ENCODE measurements at regions not wholly inside any gene's neighbourhood (a gene's known extent, or its start where the extent isn't known, plus 50 kb on each side); places are given as distances from the start of the nearest gene placed in this dataset.

DNA sequence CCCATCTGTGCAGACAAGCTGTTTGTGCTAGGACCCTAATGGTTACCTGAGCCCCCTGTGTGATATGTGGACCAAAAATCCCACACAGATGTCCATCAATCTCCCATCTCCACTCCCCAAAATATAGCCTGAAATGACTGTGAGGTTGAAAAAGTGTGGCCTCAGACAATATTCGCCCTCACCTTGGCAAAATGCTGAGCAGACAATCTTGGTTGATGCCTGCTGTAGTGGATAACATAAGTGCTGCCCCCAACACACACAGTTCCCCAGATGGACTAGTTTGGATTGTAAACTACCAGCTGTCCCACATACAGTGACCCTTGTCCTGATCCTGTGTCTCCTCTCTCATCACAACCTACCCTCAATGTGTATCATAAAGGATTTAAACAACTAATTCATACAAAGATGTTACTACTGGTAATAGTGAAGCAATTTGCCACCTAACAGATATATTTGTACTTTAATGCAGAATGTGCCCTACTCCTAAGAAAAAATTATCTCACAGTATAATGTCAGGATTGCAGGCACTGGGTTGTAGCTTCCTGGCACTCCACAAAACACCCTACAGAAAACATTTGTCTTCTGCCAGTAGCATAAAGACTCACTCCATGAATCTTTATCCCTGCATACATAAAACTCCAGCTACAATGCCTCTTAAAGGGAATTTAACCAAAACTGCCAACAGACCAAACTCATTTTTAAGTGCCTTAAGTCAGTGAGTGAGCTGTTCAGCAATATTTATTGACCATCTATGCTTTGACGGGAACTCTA lies 161.6 kb downstream of the FBXO15 start:
- Mint-ChIP-seq H3K4me3 (no peak overlapping the region), H3K27me3 (ENCODE audit: low read depth in 2 of 2) (no peaks in the 10 kb centered on the region), H3K4me1 (no peaks in the 10 kb centered on the region), H3K9me3 (peaks cover 0 to 2% of the 10 kb centered on the region in 2 donors), H3K36me3 (no peaks in the 10 kb centered on the region), H3K27ac (no peak overlapping the region)
- Histone ChIP-seq H3K27ac (ENCODE audit: low read length) (no peak overlapping the region), H3K36me3 (ENCODE audit: control insufficient read depth, insufficient read depth, low read length) (no peaks in the 10 kb centered on the region), H3K27me3 (ENCODE audit: control insufficient read depth, insufficient read depth, low read length) (no peaks in the 10 kb centered on the region), H3K4me1 (ENCODE audit: control insufficient read depth, insufficient read depth, low read length) (no peaks in the 10 kb centered on the region), H3K9me3 (ENCODE audit: control insufficient read depth, insufficient read depth, low read length) (no peaks in the 10 kb centered on the region), H3K4me3 (ENCODE audit: low read length) (no peak overlapping the region)
- DNase-seq = no peak
- no peak for TF ChIP-seq CTCF (IDR thresholded peaks at IDR 0.05)
- WGBS (ENCODE audit: insufficient coverage) = 92% methylated on average over 2 of the region's 2 CpGs
- ATAC-seq = no peak
- intact Hi-C loops (cut with micrococcal nuclease) = no loop called here

DNA sequence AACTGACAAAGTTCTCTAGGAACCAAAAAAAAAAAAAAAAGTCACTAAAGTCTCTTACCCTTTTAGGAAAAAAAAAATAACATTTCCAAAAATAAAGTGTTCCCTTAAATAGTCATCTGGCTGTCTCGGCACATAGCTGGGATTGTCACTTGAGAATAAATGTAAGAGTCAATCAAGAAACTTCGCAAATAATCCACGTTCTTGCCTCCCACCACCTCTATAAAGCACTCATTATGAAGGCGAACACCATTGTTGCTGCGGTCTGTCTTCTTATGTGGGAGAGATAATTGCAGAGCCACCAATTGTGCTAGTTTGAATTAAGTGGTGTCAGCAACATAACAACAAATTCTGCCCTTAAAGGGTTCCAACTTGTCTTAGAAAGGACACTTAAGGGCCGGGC lies 163.7 kb downstream of the FBXO15 start:
- intact Hi-C loops (cut with micrococcal nuclease) = no loop called here
- no peak for ATAC-seq
- no peak overlapping the region for H3K4me3 ChIP-seq (ENCODE audit: low read length)
- DNase-seq = no peak
- peaks cover 0 to 4% of the 10 kb centered on the region in 2 donors for H3K27me3 Mint-ChIP-seq (ENCODE audit: low read depth in 2 of 2)
- no peaks in the 10 kb centered on the region for H3K4me1 ChIP-seq (ENCODE audit: control insufficient read depth, insufficient read depth, low read length)
- no peak overlapping the region for H3K27ac Mint-ChIP-seq
- peaks cover 0 to 2% of the 10 kb centered on the region in 2 donors for H3K9me3 Mint-ChIP-seq
- no peak overlapping the region for H3K4me3 Mint-ChIP-seq
- H3K27ac ChIP-seq (ENCODE audit: low read length) = no peak overlapping the region
- no peaks in the 10 kb centered on the region for H3K4me1 Mint-ChIP-seq
- no peaks in the 10 kb centered on the region for H3K36me3 ChIP-seq (ENCODE audit: control insufficient read depth, insufficient read depth, low read length)
- no peaks in the 10 kb centered on the region for H3K27me3 ChIP-seq (ENCODE audit: control insufficient read depth, insufficient read depth, low read length)
- H3K9me3 ChIP-seq (ENCODE audit: control insufficient read depth, insufficient read depth, low read length) = no peaks in the 10 kb centered on the region
- H3K36me3 Mint-ChIP-seq = no peaks in the 10 kb centered on the region
- 94% methylated on average over 3 of the region's 6 CpGs for WGBS (ENCODE audit: insufficient coverage)
- no peak for TF ChIP-seq CTCF (IDR thresholded peaks at IDR 0.05)

DNA sequence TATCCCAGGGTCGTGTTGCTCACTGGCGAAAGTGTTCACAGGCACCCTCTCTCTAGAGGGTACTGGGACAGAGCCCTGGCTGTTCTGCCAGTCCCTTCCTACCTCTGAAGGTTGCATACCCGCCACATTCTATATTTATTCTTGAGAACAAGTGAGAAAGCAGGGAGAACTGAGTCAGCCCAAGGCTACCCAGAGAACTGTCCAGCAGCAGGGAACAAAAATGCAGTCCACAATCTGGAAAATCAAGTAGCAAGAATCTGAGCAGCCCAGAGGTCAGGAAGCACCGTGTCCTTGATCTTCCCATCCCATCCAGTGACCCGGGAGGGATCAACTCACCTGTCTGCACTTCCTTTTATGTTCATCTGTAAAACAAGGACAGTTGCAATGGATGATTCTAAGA lies 164.1 kb downstream of the FBXO15 start:
- intact Hi-C loops (cut with micrococcal nuclease) = no loop called here
- ATAC-seq (no peak), DNase-seq (no peak)
- TF ChIP-seq CTCF (IDR thresholded peaks at IDR 0.05) = no peak
- Histone ChIP-seq H3K4me3 (ENCODE audit: low read length) (no peak overlapping the region), H3K9me3 (ENCODE audit: control insufficient read depth, insufficient read depth, low read length) (no peaks in the 10 kb centered on the region), H3K27me3 (ENCODE audit: control insufficient read depth, insufficient read depth, low read length) (no peaks in the 10 kb centered on the region), H3K27ac (ENCODE audit: low read length) (no peak overlapping the region), H3K4me1 (ENCODE audit: control insufficient read depth, insufficient read depth, low read length) (no peaks in the 10 kb centered on the region), H3K36me3 (ENCODE audit: control insufficient read depth, insufficient read depth, low read length) (no peaks in the 10 kb centered on the region)
- Mint-ChIP-seq H3K9me3 (peaks cover 0 to 2% of the 10 kb centered on the region in 2 donors), H3K4me3 (no peak overlapping the region), H3K27ac (no peak overlapping the region), H3K36me3 (no peaks in the 10 kb centered on the region), H3K27me3 (ENCODE audit: low read depth in 2 of 2) (peaks cover 0 to 4% of the 10 kb centered on the region in 2 donors), H3K4me1 (no peaks in the 10 kb centered on the region)
- WGBS (ENCODE audit: insufficient coverage) = 81% methylated on average over 5 of the region's 5 CpGs

DNA sequence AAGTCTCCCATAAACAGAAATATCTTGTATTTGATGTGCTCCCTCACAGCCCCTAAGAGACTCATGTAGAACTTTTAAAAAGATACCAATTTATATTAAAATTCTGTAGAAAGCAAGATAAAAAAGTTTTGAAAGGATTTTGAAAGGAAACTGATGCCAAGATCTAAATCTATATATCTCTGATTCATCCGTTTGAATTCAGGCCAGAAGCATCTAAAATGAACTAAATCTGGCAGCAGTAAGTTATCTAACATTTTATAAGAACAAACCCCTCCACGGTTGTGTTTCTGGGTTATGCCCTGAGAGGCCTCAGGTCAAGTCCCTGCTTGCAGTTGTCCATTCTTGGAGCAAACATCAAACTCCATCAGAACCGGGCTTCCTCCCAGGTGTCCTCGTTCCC lies 165.8 kb downstream of the FBXO15 start:
- intact Hi-C loops (cut with micrococcal nuclease) = no loop called here
- Mint-ChIP-seq H3K9me3 (no peaks in the 10 kb centered on the region), H3K4me1 (no peaks in the 10 kb centered on the region), H3K27me3 (ENCODE audit: low read depth in 2 of 2) (peaks cover 0 to 4% of the 10 kb centered on the region in 2 donors), H3K27ac (no peak overlapping the region), H3K4me3 (no peak overlapping the region), H3K36me3 (no peaks in the 10 kb centered on the region)
- Histone ChIP-seq H3K4me3 (ENCODE audit: low read length) (no peak overlapping the region), H3K27ac (ENCODE audit: low read length) (no peak overlapping the region), H3K27me3 (ENCODE audit: control insufficient read depth, insufficient read depth, low read length) (no peaks in the 10 kb centered on the region), H3K36me3 (ENCODE audit: control insufficient read depth, insufficient read depth, low read length) (no peaks in the 10 kb centered on the region), H3K9me3 (ENCODE audit: control insufficient read depth, insufficient read depth, low read length) (no peaks in the 10 kb centered on the region), H3K4me1 (ENCODE audit: control insufficient read depth, insufficient read depth, low read length) (no peaks in the 10 kb centered on the region)
- no peak for TF ChIP-seq CTCF (IDR thresholded peaks at IDR 0.05)
- no peak for ATAC-seq
- 89% methylated on average over 4 of the region's 4 CpGs for WGBS (ENCODE audit: insufficient coverage)
- no peak for DNase-seq
